ENCODE measurements at regions not wholly inside any gene's neighbourhood (a gene's known extent, or its start where the extent isn't known, plus 50 kb on each side); places are given as distances from the start of the nearest gene placed in this dataset.

DNA sequence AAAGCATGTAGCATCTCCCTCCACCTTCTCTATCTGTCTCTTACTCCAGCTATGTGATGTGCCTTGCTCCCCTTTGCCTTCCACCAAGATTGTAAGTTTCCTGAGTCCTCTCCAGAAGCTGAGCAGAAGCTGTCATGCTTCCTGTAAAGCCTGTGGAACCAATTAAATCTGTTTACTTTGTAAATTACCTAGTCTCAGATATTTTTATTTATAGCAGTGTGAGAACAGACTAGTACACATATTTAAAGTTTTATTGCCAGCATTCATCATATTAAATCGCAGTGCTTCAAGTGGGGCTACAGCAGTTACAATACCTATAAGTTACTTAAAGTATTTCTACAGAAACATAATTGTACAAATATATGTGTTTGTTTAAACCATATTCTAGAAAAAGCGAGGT, 973.1 kb downstream of the SLC16A7 start:
- Histone ChIP-seq H3K27ac (ENCODE audit: low read depth, low read length) (no peak overlapping the region), H4K8ac (ENCODE audit: extremely low read depth, insufficient read depth, low read length) (no peak overlapping the region), H3K4me3 (ENCODE audit: extremely low read depth in 1 of 4, insufficient read depth in 2 of 4, low read depth in 3 of 4, low read length in 4 of 4) (no peak overlapping the region), H3K4me2 (ENCODE audit: insufficient read depth in 1 of 2, low read depth in 2 of 2, low read length in 2 of 2) (no peak overlapping the region), H3K56ac (replicated peaks; ENCODE audit: insufficient read length, low read depth, low read length) (no peak overlapping the region), H2AK5ac (ENCODE audit: low read depth, low read length) (no peak overlapping the region), H2BK20ac (ENCODE audit: low read length) (no peak overlapping the region), H3K14ac (ENCODE audit: insufficient read length) (no peak overlapping the region), H3K18ac (ENCODE audit: extremely low read depth, low read length) (no peak overlapping the region), H4K20me1 (replicated peaks in 1 of 2; ENCODE audit: control insufficient read depth in 1 of 2, insufficient read depth in 2 of 2, low read length in 2 of 2) (no peaks in the 10 kb centered on the region), H3K79me1 (ENCODE audit: low read depth, low read length) (no peaks in the 10 kb centered on the region), H3K9ac (replicated peaks in 1 of 4; ENCODE audit: extremely low read depth in 1 of 4, low read depth in 3 of 4, low read length in 3 of 4) (no peak overlapping the region), H3K23ac (ENCODE audit: insufficient read length) (no peak overlapping the region), H2BK120ac (replicated peaks; ENCODE audit: low read depth, low read length) (no peak overlapping the region), H2BK12ac (ENCODE audit: low read depth, low read length) (no peak overlapping the region), H3K4ac (replicated peaks; ENCODE audit: insufficient read length, low read depth, low read length) (no peak overlapping the region), H3K9me3 (ENCODE audit: insufficient read depth in 2 of 2, low read depth in 1 of 2, low read length in 1 of 2) (peaks cover 3% of the 10 kb centered on the region in 2 experiments; a peak in 2 of 4 replicates), H3K36me3 (ENCODE audit: control insufficient read depth in 2 of 4, insufficient read depth in 4 of 4, low read length in 3 of 4) (no peaks in the 10 kb centered on the region), H2BK5ac (ENCODE audit: low read depth, low read length) (no peak overlapping the region), H3K27me3 (replicated peaks in 1 of 4; ENCODE audit: control insufficient read depth in 3 of 4, extremely low read depth in 1 of 4, insufficient read depth in 3 of 4, low read length in 3 of 4) (no peaks in the 10 kb centered on the region), H4K5ac (ENCODE audit: insufficient read length, low read depth, low read length) (no peak overlapping the region), H2AFZ (ENCODE audit: low read length) (no peak overlapping the region), H3K23me2 (ENCODE audit: low read depth, low read length) (no peaks in the 10 kb centered on the region), H2BK15ac (ENCODE audit: low read length) (no peak overlapping the region), H4K91ac (replicated peaks; ENCODE audit: insufficient read length, low read length) (no peak overlapping the region), H3K4me1 (replicated peaks in 1 of 4; ENCODE audit: control insufficient read depth in 3 of 4, insufficient read depth in 4 of 4, low read length in 3 of 4) (no peaks in the 10 kb centered on the region), H3K79me2 (ENCODE audit: control insufficient read depth in 1 of 2, insufficient read depth in 2 of 2, low read length in 2 of 2) (no peaks in the 10 kb centered on the region)
- no peak for TF ChIP-seq SIN3A (conservative IDR thresholded peaks at IDR 0.05 in 1 of 2, IDR thresholded peaks at IDR 0.05 in 1 of 2; ENCODE audit: low read depth in 1 of 2, low read length in 2 of 2)
- TF ChIP-seq EP300 (IDR thresholded peaks at IDR 0.05; ENCODE audit: borderline replicate concordance in 1 of 2, low read depth in 2 of 2, low read length in 2 of 2): no peak
- TF ChIP-seq KDM1A (IDR thresholded peaks at IDR 0.05; ENCODE audit: borderline replicate concordance, low read length): no peak
- no peak for TF ChIP-seq RAD21 (IDR thresholded peaks at IDR 0.05 in 1 of 2, conservative IDR thresholded peaks at IDR 0.05 in 1 of 2; ENCODE audit: low read depth in 2 of 2, low read length in 2 of 2)
- no peak for TF ChIP-seq NRF1 (IDR thresholded peaks at IDR 0.05; ENCODE audit: low read depth, low read length)
- TF ChIP-seq SP1 (IDR thresholded peaks at IDR 0.05; ENCODE audit: low read depth, low read length): no peak
- TF ChIP-seq SAP30 (IDR thresholded peaks at IDR 0.05; ENCODE audit: insufficient read depth, insufficient replicate concordance, low read length): no peak
- TF ChIP-seq JUN (IDR thresholded peaks at IDR 0.05; ENCODE audit: low read depth, low read length): no peak
- no peak for TF ChIP-seq SIRT6 (IDR thresholded peaks at IDR 0.05; ENCODE audit: low read length)
- DNase-seq (ENCODE audit: low read depth in 1 of 2, low spot score in 2 of 2) (no peak), FAIRE-seq (no peak)
- WGBS, 2 experiments (ENCODE audit: extremely low coverage in 1 of 2, insufficient coverage in 1 of 2, insufficient read length in 1 of 2, insufficient replicate concordance in 2 of 2, low coverage in 1 of 2, low lambda C conversion rate in 2 of 2, missing lambda C conversion rate in 1 of 2): 89% methylated on average over 2 of the region's 2 CpGs; no CpG with 5 or more reads in 1 of the 2 experiments
- ChIA-PET CTCF (ENCODE audit: partially characterized antibody) (no interaction called here), POLR2A (ENCODE audit: partially characterized antibody) (no interaction called here)
